Stimulated activated CD4-positive, alpha-beta T cell treated with anti-CD3 and anti-CD28 coated beads, Interleukin-15, amount 100 ng/mL, for 1 hour (primary cell): ENCODE measurements at regions not wholly inside any gene's neighbourhood (a gene's known extent, or its start where the extent isn't known, plus 50 kb on each side); places are given as distances from the start of the nearest gene placed in this dataset.

Source experiments
- DNase-seq, 2 donors: peaks; one replicate each; pipeline ENCODE4 v3.0.0-alpha.2; 2020; ENCODE audit warnings: low read depth in 1 of 2, low spot score in 1 of 2

GRCh38 chr2:2702385-2702784 lies 371.3 kb upstream of the MYT1L start:
- DNase-seq = no peak

GRCh38 chr2:2701813-2702212 lies 370.7 kb upstream of the MYT1L start:
- no peak for DNase-seq

- no peak for DNase-seq
These were observed 370.2 kb upstream of the MYT1L start for GRCh38 chr2:2701176-2701781.

GRCh38 chr2:2699121-2699505 lies 368.0 kb upstream of the MYT1L start:
- no peak for DNase-seq

GRCh38 chr2:2698182-2699120 lies 367.4 kb upstream of the MYT1L start:
- no peak for DNase-seq

- no peak for DNase-seq
These were observed 365.8 kb upstream of the MYT1L start for GRCh38 chr2:2696733-2697455.

- no peak for DNase-seq
These were observed 365.2 kb upstream of the MYT1L start for GRCh38 chr2:2696325-2696724.

- DNase-seq = no peak
These were observed 363.7 kb upstream of the MYT1L start for GRCh38 chr2:2694746-2695145.

- DNase-seq = no peak
These were observed 361.7 kb upstream of the MYT1L start for GRCh38 chr2:2692599-2693389.

GRCh38 chr2:2691419-2691818 lies 360.3 kb upstream of the MYT1L start:
- no peak for DNase-seq

GRCh38 chr2:2690985-2691384 lies 359.9 kb upstream of the MYT1L start:
- no peak for DNase-seq

- DNase-seq = no peak
These were observed 358.2 kb upstream of the MYT1L start for GRCh38 chr2:2689306-2689705.

- DNase-seq = no peak
These were observed 357.2 kb upstream of the MYT1L start for GRCh38 chr2:2688254-2688653.

GRCh38 chr2:2687745-2688144 lies 356.7 kb upstream of the MYT1L start:
- no peak for DNase-seq

- DNase-seq = no peak
These were observed 355.1 kb upstream of the MYT1L start for GRCh38 chr2:2686222-2686621.

GRCh38 chr2:2683606-2684224 lies 352.6 kb upstream of the MYT1L start:
- DNase-seq = no peak

GRCh38 chr2:2682700-2683342 lies 351.7 kb upstream of the MYT1L start:
- DNase-seq = no peak

- DNase-seq = no peak
These were observed 350.7 kb upstream of the MYT1L start for GRCh38 chr2:2681711-2682251.

- no peak for DNase-seq
These were observed 350.0 kb upstream of the MYT1L start for GRCh38 chr2:2681085-2681484.

GRCh38 chr2:2674831-2675230 lies 343.8 kb upstream of the MYT1L start:
- DNase-seq = no peak
